GM12878 (cell line): ENCODE measurements at regions not wholly inside any gene's neighbourhood (a gene's known extent, or its start where the extent isn't known, plus 50 kb on each side); places are given as distances from the start of the nearest gene placed in this dataset.

Experiments used
- BHLHE40 ChIP-seq, 2 experiments: fragments of 450-650 bp in 1 of 2; IDR thresholded peaks; 2 replicates each; pipeline ENCODE4 v1.6.1; 2011 to 2017; ENCODE audit warnings: low read depth in 2 of 2, borderline replicate concordance in 1 of 2, improper control_type of control experiment in 1 of 2, low read length in 1 of 2, mild to moderate bottlenecking in 1 of 2
- EP300 ChIP-seq, 2 experiments: fragments of 150-350 bp in 1 of 2; IDR thresholded peaks; 2 replicates each; pipeline ENCODE4 v1.6.1; 2011 to 2012; ENCODE audit warnings: low read depth in 2 of 2, low read length in 2 of 2, borderline replicate concordance in 1 of 2, improper control_type of control experiment in 1 of 2, inconsistent platforms in 1 of 2; ENCODE audit not compliant: control insufficient read depth in 1 of 2

DNA sequence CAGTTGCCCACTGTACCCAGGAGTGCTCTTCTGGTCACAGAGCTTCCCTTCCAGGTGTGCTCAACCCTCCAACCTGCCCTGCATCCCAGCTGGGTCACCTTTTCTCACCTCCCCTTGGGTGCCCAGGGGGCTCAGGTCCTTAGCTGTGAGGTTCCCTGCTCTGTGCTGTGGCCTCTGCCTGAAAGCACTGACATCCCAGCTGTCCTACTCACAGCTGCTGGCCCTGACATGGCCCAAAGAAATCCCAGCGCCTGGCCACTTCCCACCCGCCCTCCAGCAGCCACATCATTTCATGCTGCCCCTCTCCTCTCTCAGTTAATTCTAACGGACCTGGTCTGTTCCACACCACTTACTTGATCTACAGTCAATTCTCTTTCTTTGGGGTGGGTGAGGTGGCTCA, 79.9 kb downstream of the ISG20 start:
- no peak for TF ChIP-seq BHLHE40 (IDR thresholded peaks at IDR 0.05; ENCODE audit: borderline replicate concordance in 1 of 2, low read depth in 2 of 2, low read length in 1 of 2)
- no peak for TF ChIP-seq EP300 (IDR thresholded peaks at IDR 0.05; ENCODE audit: borderline replicate concordance in 1 of 2, control insufficient read depth in 1 of 2, low read depth in 2 of 2, low read length in 2 of 2)
